ENCODE measurements at regions not wholly inside any gene's neighbourhood (a gene's known extent, or its start where the extent isn't known, plus 50 kb on each side); places are given as distances from the start of the nearest gene placed in this dataset.

GRCh38 chr11:98842187-98842586 lies 178.6 kb upstream of the CNTN5 start:
- Histone ChIP-seq H3K4me3 (no peak overlapping the region), H3K9ac (ENCODE audit: insufficient read depth in 1 of 2, low read depth in 2 of 2, low read length in 2 of 2) (no peak overlapping the region), H3K36me3 (ENCODE audit: control insufficient read depth, insufficient read depth, low read length) (no peaks in the 10 kb centered on the region), H3K79me2 (ENCODE audit: control insufficient read depth, insufficient read depth, low read length) (no peaks in the 10 kb centered on the region), H4K20me1 (replicated peaks; ENCODE audit: control insufficient read depth, insufficient read depth, low read length) (no peaks in the 10 kb centered on the region), H3K27me3 (ENCODE audit: control insufficient read depth in 2 of 2, insufficient read depth in 2 of 2, low read length in 2 of 2) (no peaks in the 10 kb centered on the region), H3K4me2 (ENCODE audit: insufficient read depth, low read length) (no peak overlapping the region), H3K27ac (ENCODE audit: extremely low read depth, low read depth, low read length) (no peak overlapping the region), H2AFZ (ENCODE audit: low read depth, low read length) (no peak overlapping the region), H3K4me1 (replicated peaks in 1 of 2; ENCODE audit: control insufficient read depth in 2 of 2, insufficient read depth in 2 of 2, low read length in 2 of 2) (no peaks in the 10 kb centered on the region), H3K9me3 (replicated peaks; ENCODE audit: control insufficient read depth, insufficient read depth, low read depth, low read length) (no peaks in the 10 kb centered on the region; the same call in 1 of the 2 replicates), H3K9me1 (ENCODE audit: control insufficient read depth, insufficient read depth, low read length) (no peaks in the 10 kb centered on the region)
- intact Hi-C loops (cut with micrococcal nuclease): no loop called here
- POLR2A ChIA-PET: no interaction called here
- in situ Hi-C loops (cut with MboI): no loop called here
- no peak for FAIRE-seq
- CTCF ChIA-PET (ENCODE audit: low intra/inter-chr PET ratio): no interaction called here
- DNase-seq (ENCODE audit: extremely low read depth in 1 of 4, low spot score in 3 of 4): no peak
- BruUV-seq (replicated peaks): no TSS peak
- ATAC-seq: no peak
- TF ChIP-seq HDAC8 (tag; IDR thresholded peaks at IDR 0.05) (no peak), ZNF23 (CRISPR knock-in tag; IDR thresholded peaks at IDR 0.05) (no peak), ZNF766 (CRISPR knock-in tag; conservative IDR thresholded peaks at IDR 0.05) (no peak), CTCFL (IDR thresholded peaks at IDR 0.05; ENCODE audit: borderline replicate concordance, insufficient read depth, low read depth, low read length, poor library complexity, severe bottlenecking) (no peak), TOE1 (IDR thresholded peaks at IDR 0.05; ENCODE audit: borderline replicate concordance) (no peak), TOE1 (CRISPR knock-in tag; IDR thresholded peaks at IDR 0.05; ENCODE audit: borderline replicate concordance, low read depth) (no peak), ZNF507 (tag; conservative IDR thresholded peaks at IDR 0.05) (peak; percentile 94), RBM25 (IDR thresholded peaks at IDR 0.05; ENCODE audit: low read depth, low read length, severe bottlenecking) (peak; percentile 6), PKNOX1 (IDR thresholded peaks at IDR 0.05) (no peak), DPF2 (IDR thresholded peaks at IDR 0.05) (no peak), ZNF609 (CRISPR knock-in tag; IDR thresholded peaks at IDR 0.05; ENCODE audit: borderline replicate concordance) (no peak)

Data from K562 (cell line).